ENCODE measurements at regions not wholly inside any gene's neighbourhood (a gene's known extent, or its start where the extent isn't known, plus 50 kb on each side); places are given as distances from the start of the nearest gene placed in this dataset.

- Histone ChIP-seq H2AFZ (ENCODE audit: low read length) (no peak overlapping the region), H4K20me1 (ENCODE audit: insufficient read depth, low read length) (no peaks in the 10 kb centered on the region), H3K4me3 (ENCODE audit: low read depth, low read length, poor library complexity, severe bottlenecking) (no peak overlapping the region), H3K4me1 (ENCODE audit: insufficient read depth, low read length, poor library complexity, severe bottlenecking) (no peaks in the 10 kb centered on the region), H3K79me2 (ENCODE audit: insufficient read depth, low read depth, low read length) (no peaks in the 10 kb centered on the region), H3K9me3 (ENCODE audit: low read length) (no peaks in the 10 kb centered on the region), H3K9me2 (ENCODE audit: insufficient read depth, low read length) (no peaks in the 10 kb centered on the region), H3K36me3 (ENCODE audit: insufficient read depth, low read length) (no peaks in the 10 kb centered on the region), H3K4me2 (ENCODE audit: low read length) (no peak overlapping the region), H3K27ac (ENCODE audit: low read depth, low read length, poor library complexity, severe bottlenecking) (no peak overlapping the region)
- TF ChIP-seq EZH2phosphoT487 (IDR thresholded peaks at IDR 0.05; ENCODE audit: borderline replicate concordance, low read depth, low read length) (no peak), CTCF (conservative IDR thresholded peaks at IDR 0.05; ENCODE audit: low read length) (no peak)
- intact Hi-C loops (cut with micrococcal nuclease; ENCODE audit: unreplicated experiment), result no loop called here
- ChIA-PET POLR2A (interaction anchor here (0.8 kb wide), 1 partner anchor 10 kb away, joined by 4 read pairs; no protein-coding TSS in a partner anchor), CTCF (ENCODE audit: unreplicated experiment) (no interaction called here)
- no peak for DNase-seq (ENCODE audit: low spot score)
- BruUV-seq (replicated peaks), result no TSS peak
Measured at GRCh38 chr9:105052346-105052745, 124.4 kb upstream of the ABCA1 start.

- no peak for TF ChIP-seq CTCF (conservative IDR thresholded peaks at IDR 0.05; ENCODE audit: low read length)
- TF ChIP-seq EZH2phosphoT487 (IDR thresholded peaks at IDR 0.05; ENCODE audit: borderline replicate concordance, low read depth, low read length), result no peak
- ChIA-PET CTCF (ENCODE audit: unreplicated experiment) (no interaction called here), POLR2A (interaction anchor here (0.6 to 0.7 kb wide), 2 partner anchors 92 to 611 kb away, joined by 3 read pairs; no protein-coding TSS in a partner anchor)
- Histone ChIP-seq H3K36me3 (ENCODE audit: insufficient read depth, low read length) (no peaks in the 10 kb centered on the region), H3K4me3 (ENCODE audit: low read depth, low read length, poor library complexity, severe bottlenecking) (no peak overlapping the region), H3K79me2 (ENCODE audit: insufficient read depth, low read depth, low read length) (no peaks in the 10 kb centered on the region), H4K20me1 (ENCODE audit: insufficient read depth, low read length) (no peaks in the 10 kb centered on the region), H3K27ac (ENCODE audit: low read depth, low read length, poor library complexity, severe bottlenecking) (no peak overlapping the region), H3K9me2 (ENCODE audit: insufficient read depth, low read length) (no peaks in the 10 kb centered on the region), H3K9me3 (ENCODE audit: low read length) (no peaks in the 10 kb centered on the region), H2AFZ (ENCODE audit: low read length) (no peak overlapping the region), H3K4me1 (ENCODE audit: insufficient read depth, low read length, poor library complexity, severe bottlenecking) (no peaks in the 10 kb centered on the region), H3K4me2 (ENCODE audit: low read length) (no peak overlapping the region)
- BruUV-seq (replicated peaks), result no TSS peak
- intact Hi-C loops (cut with micrococcal nuclease; ENCODE audit: unreplicated experiment), result no loop called here
- no peak for DNase-seq (ENCODE audit: low spot score)
Measured at GRCh38 chr9:105053209-105053652, 125.3 kb upstream of the ABCA1 start.

GRCh38 chr9:105054491-105054890, 126.5 kb upstream of the ABCA1 start:
- CTCF ChIA-PET (ENCODE audit: unreplicated experiment), result no interaction called here
- H4K20me1 ChIP-seq (ENCODE audit: insufficient read depth, low read length), result no peaks in the 10 kb centered on the region
- H3K9me3 ChIP-seq (ENCODE audit: low read length), result no peaks in the 10 kb centered on the region
- H3K4me1 ChIP-seq (ENCODE audit: insufficient read depth, low read length, poor library complexity, severe bottlenecking), result no peaks in the 10 kb centered on the region
- no peak overlapping the region for H2AFZ ChIP-seq (ENCODE audit: low read length)
- no peak overlapping the region for H3K4me2 ChIP-seq (ENCODE audit: low read length)
- H3K36me3 ChIP-seq (ENCODE audit: insufficient read depth, low read length), result no peaks in the 10 kb centered on the region
- no peak overlapping the region for H3K4me3 ChIP-seq (ENCODE audit: low read depth, low read length, poor library complexity, severe bottlenecking)
- no peaks in the 10 kb centered on the region for H3K79me2 ChIP-seq (ENCODE audit: insufficient read depth, low read depth, low read length)
- intact Hi-C loops (cut with micrococcal nuclease; ENCODE audit: unreplicated experiment), result no loop called here
- H3K27ac ChIP-seq (ENCODE audit: low read depth, low read length, poor library complexity, severe bottlenecking), result no peak overlapping the region
- POLR2A ChIA-PET, result interaction anchor here (0.6 to 1.4 kb wide), 2 partner anchors 10 to 122 kb away, joined by 3 to 4 read pairs; no protein-coding TSS in a partner anchor
- no peaks in the 10 kb centered on the region for H3K9me2 ChIP-seq (ENCODE audit: insufficient read depth, low read length)
- DNase-seq (ENCODE audit: low spot score), result no peak
- no TSS peak for BruUV-seq (replicated peaks)
- TF ChIP-seq EZH2phosphoT487 (IDR thresholded peaks at IDR 0.05; ENCODE audit: borderline replicate concordance, low read depth, low read length) (no peak), CTCF (conservative IDR thresholded peaks at IDR 0.05; ENCODE audit: low read length) (no peak)

Measured in OCI-LY7 (cell line).